NB4 (cell line): ENCODE measurements at regions not wholly inside any gene's neighbourhood (a gene's known extent, or its start where the extent isn't known, plus 50 kb on each side); places are given as distances from the start of the nearest gene placed in this dataset.

Experiments used
- DNase-seq: peaks from one replicate; pipeline ENCODE4 v3.0.0; 2010; ENCODE audit warnings: low read depth
- H3K4me3 ChIP-seq: one replicate; pipeline ENCODE4 v1.5.1; 2011; ENCODE audit warnings: mild to moderate bottlenecking, low read depth, low read length, moderate library complexity
- MYC ChIP-seq: IDR thresholded peaks from 2 replicates; pipeline ENCODE4 v1.6.1; 2011; ENCODE audit warnings: low read depth, low read length
- POLR2A ChIP-seq: IDR thresholded peaks from 2 replicates; pipeline ENCODE4 v1.6.1; 2011; ENCODE audit warnings: mild to moderate bottlenecking; ENCODE audit not compliant: insufficient read length; ENCODE audit errors: extremely low read depth
- TF ChIP-seq, protein P1 (sequence below): IDR thresholded peaks from one replicate; pipeline ENCODE4 v1.5.1; 2012; ENCODE audit warnings: low read depth, low read length
- TF ChIP-seq, protein P2 (sequence below): IDR thresholded peaks from 2 replicates; pipeline ENCODE4 v1.6.1; 2011; ENCODE audit warnings: low read depth, low read length

DNA sequence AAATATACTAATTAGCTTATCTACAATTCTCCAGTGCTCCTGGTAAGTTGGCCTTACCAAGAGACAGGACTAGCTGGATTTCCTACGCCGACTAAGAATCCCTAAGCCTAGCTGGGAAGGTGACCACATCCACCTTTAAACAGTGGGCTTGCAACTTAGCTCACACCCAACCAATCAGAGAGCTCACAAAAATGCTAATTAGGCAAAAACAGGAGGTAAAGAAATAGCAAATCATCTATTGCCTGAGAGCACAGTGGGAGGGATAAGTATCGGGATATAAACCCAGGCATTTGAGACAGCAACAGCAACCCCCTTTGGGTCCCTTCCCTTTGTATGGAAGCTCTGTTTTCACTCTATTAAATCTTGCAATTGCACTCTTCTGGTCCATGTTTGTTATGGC lies 1025.0 kb downstream of the RAB28 start:
- no peak for DNase-seq
- no peak overlapping the region for H3K4me3 ChIP-seq
- TF ChIP-seq, protein P1, sequence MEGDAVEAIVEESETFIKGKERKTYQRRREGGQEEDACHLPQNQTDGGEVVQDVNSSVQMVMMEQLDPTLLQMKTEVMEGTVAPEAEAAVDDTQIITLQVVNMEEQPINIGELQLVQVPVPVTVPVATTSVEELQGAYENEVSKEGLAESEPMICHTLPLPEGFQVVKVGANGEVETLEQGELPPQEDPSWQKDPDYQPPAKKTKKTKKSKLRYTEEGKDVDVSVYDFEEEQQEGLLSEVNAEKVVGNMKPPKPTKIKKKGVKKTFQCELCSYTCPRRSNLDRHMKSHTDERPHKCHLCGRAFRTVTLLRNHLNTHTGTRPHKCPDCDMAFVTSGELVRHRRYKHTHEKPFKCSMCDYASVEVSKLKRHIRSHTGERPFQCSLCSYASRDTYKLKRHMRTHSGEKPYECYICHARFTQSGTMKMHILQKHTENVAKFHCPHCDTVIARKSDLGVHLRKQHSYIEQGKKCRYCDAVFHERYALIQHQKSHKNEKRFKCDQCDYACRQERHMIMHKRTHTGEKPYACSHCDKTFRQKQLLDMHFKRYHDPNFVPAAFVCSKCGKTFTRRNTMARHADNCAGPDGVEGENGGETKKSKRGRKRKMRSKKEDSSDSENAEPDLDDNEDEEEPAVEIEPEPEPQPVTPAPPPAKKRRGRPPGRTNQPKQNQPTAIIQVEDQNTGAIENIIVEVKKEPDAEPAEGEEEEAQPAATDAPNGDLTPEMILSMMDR: no peak
- TF ChIP-seq MYC: no peak
- no peak for TF ChIP-seq POLR2A
- TF ChIP-seq, protein P2, sequence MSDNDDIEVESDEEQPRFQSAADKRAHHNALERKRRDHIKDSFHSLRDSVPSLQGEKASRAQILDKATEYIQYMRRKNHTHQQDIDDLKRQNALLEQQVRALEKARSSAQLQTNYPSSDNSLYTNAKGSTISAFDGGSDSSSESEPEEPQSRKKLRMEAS: no peak

DNA sequence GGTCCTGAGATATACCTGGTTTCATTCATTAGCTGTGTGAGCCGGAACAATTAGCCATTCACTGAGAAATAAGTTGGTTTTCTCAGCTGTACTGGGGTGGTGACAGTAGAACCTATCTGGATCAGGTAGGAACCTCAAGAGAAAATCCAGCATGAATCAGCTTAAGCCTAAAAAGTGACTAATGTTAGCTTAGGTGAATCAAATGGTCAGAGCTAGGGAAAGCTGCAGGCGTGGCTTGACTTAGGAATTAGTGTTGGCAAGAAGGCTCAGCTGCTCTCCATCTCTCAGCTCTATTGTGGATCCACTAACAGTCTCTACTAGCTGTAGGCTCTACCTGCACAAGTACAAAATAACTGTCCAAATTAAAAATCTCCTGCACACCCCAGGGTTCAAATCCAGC lies 1025.5 kb downstream of the RAB28 start:
- no peak for TF ChIP-seq POLR2A
- TF ChIP-seq, protein P1: no peak
- no peak overlapping the region for H3K4me3 ChIP-seq
- no peak for DNase-seq

DNA sequence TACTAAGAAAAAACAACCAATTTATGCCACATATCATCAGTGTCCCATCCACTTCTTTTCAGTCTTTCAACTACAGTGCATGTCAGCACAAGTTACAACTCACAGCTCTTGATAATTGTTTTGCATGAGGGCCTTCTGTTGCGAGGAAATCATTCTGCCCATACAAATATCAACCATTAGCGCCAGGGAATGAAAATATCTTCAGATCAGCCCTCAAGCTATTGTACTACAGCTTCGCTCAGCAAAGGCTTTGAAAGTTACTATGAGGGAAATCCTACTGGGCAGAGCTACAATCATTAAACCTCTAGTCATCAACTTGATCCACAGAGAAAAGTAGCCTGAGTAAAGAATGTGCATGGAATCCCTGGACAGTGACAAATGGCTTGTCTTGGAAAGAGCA lies 1023.6 kb upstream of the HS3ST1 start:
- DNase-seq: no peak
- TF ChIP-seq, protein P2: no peak
- H3K4me3 ChIP-seq: no peak overlapping the region

DNA sequence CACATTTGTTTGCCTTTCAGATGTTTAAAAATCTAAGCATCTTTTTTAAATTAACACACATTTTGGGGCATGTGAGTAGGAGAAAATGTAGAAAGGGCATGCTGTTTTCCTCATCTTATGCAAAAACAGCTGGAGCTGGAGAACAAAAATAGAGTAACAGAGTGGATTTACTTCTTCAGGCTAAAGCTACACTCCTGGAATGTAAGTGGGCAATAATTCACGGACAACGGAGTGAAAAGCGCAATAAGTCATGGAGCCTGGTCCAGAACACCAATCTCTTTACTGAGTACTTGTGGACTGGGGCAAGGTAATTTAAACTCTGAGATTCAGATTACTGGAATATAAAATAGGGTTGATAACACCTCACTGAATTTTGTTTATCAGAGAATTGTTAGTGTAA lies 1018.8 kb upstream of the HS3ST1 start:
- DNase-seq: no peak
- H3K4me3 ChIP-seq: no peak overlapping the region
- TF ChIP-seq POLR2A: no peak
- TF ChIP-seq, protein P2: no peak
- TF ChIP-seq MYC: no peak
- TF ChIP-seq, protein P1: no peak

DNA sequence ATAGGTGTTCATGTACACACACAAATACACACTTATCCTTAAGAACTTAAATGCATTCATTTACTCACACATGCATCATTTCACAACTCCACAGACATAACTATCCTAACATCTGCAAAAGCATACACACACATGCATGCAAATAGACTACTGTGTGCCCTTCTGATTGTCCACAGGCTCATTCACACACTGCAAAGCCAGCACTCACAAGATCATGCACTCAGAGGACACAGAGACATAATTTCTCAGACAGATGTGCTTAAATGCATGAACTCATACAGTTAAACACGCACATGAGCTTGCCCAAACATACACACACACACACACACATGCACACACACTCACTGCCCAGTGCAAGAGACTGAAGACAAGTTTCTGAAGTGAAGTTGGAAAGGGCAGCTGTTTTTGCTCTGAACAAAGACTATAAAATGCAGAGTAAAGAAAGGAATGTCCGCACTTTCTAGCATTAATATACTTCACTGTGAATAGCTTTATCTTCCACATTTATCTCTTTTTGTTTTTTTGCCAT lies 1018.0 kb upstream of the HS3ST1 start:
- TF ChIP-seq, protein P1: no peak
- TF ChIP-seq, protein P2: no peak
- TF ChIP-seq MYC: no peak
- no peak for TF ChIP-seq POLR2A
- no peak overlapping the region for H3K4me3 ChIP-seq
- DNase-seq: no peak

DNA sequence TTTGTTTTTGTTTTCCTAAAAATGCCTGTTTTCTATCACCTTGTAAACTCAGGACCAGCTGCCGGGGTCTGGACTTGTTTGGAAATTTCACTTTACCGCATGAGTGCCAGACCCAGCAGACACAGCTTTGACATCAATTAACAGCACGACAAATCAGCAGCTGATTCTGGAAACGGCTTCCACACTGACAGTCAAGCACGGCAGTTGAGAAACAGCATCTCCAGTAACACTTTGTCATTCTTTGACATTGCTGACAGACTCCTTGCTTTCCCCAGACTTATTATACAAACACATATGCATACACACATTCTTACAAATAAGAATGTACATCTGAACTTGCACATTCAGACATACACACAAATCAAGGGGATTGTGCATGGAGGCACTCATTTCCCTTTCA lies 1017.6 kb upstream of the HS3ST1 start:
- DNase-seq: no peak
- no peak for TF ChIP-seq POLR2A
- TF ChIP-seq, protein P2: no peak
- TF ChIP-seq MYC: no peak
- TF ChIP-seq, protein P1: no peak
- no peak overlapping the region for H3K4me3 ChIP-seq
